ENCODE measurements at regions not wholly inside any gene's neighbourhood (a gene's known extent, or its start where the extent isn't known, plus 50 kb on each side); places are given as distances from the start of the nearest gene placed in this dataset.

- H3K4me3 ChIP-seq (replicated peaks; ENCODE audit: insufficient read depth, low read length), result no peak overlapping the region
- H3K27me3 ChIP-seq (ENCODE audit: insufficient read depth, poor library complexity, severe bottlenecking), result no peaks in the 10 kb centered on the region
- TF ChIP-seq REST (IDR thresholded peaks at IDR 0.05; ENCODE audit: insufficient replicate concordance, low read depth) (no peak), POLR2AphosphoS5 (IDR thresholded peaks at IDR 0.05; ENCODE audit: low read depth) (no peak), GABPA (IDR thresholded peaks at IDR 0.05; ENCODE audit: low read depth) (no peak), SPI1 (IDR thresholded peaks at IDR 0.05; ENCODE audit: borderline replicate concordance, low read depth) (no peak)
- TF ChIP-seq, protein P1, sequence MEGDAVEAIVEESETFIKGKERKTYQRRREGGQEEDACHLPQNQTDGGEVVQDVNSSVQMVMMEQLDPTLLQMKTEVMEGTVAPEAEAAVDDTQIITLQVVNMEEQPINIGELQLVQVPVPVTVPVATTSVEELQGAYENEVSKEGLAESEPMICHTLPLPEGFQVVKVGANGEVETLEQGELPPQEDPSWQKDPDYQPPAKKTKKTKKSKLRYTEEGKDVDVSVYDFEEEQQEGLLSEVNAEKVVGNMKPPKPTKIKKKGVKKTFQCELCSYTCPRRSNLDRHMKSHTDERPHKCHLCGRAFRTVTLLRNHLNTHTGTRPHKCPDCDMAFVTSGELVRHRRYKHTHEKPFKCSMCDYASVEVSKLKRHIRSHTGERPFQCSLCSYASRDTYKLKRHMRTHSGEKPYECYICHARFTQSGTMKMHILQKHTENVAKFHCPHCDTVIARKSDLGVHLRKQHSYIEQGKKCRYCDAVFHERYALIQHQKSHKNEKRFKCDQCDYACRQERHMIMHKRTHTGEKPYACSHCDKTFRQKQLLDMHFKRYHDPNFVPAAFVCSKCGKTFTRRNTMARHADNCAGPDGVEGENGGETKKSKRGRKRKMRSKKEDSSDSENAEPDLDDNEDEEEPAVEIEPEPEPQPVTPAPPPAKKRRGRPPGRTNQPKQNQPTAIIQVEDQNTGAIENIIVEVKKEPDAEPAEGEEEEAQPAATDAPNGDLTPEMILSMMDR (IDR thresholded peaks at IDR 0.05; ENCODE audit: insufficient read depth, low read length), result no peak
- DNase-seq (ENCODE audit: low read depth in 1 of 2, low spot score in 1 of 2), result no peak
- H3K27ac ChIP-seq (replicated peaks), result no peak overlapping the region
Observed at GRCh38 chr2:147086715-147087114, 758.1 kb upstream of the ACVR2A start.

DNA sequence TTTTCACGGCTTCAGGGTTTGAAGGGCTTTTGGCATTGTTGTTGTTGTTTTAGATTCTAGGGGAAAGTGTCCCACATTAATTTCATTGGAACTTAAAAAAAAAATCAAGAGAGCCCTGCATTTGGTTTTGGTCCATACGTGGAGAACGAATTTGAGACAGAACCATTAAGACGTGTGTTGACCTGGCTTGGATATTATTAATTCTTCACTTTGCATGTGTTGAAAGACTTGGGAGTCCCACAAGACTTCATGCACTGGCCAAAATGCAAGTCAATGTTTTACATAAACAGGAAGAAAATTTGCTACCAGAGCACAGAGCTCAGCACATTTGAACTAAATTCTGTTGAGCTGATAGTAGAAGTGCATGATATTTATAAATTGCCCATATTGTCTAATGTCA lies 761.2 kb upstream of the ACVR2A start:
- TF ChIP-seq GABPA (IDR thresholded peaks at IDR 0.05; ENCODE audit: low read depth) (no peak), POLR2AphosphoS5 (IDR thresholded peaks at IDR 0.05; ENCODE audit: low read depth) (no peak), SPI1 (IDR thresholded peaks at IDR 0.05; ENCODE audit: borderline replicate concordance, low read depth) (no peak), REST (IDR thresholded peaks at IDR 0.05; ENCODE audit: insufficient replicate concordance, low read depth) (no peak)
- TF ChIP-seq, protein P1 (IDR thresholded peaks at IDR 0.05; ENCODE audit: insufficient read depth, low read length), result no peak
- no peak for DNase-seq (ENCODE audit: low read depth in 1 of 2, low spot score in 1 of 2)
- Histone ChIP-seq H3K27me3 (ENCODE audit: insufficient read depth, poor library complexity, severe bottlenecking) (no peaks in the 10 kb centered on the region), H3K27ac (replicated peaks) (no peak overlapping the region), H3K4me3 (replicated peaks; ENCODE audit: insufficient read depth, low read length) (no peak overlapping the region)

GRCh38 chr2:147082850-147083522 lies 761.8 kb upstream of the ACVR2A start:
- H3K27me3 ChIP-seq (ENCODE audit: insufficient read depth, poor library complexity, severe bottlenecking), result no peaks in the 10 kb centered on the region
- TF ChIP-seq, protein P1 (IDR thresholded peaks at IDR 0.05; ENCODE audit: insufficient read depth, low read length), result peak; percentile 86
- no peak for TF ChIP-seq REST (IDR thresholded peaks at IDR 0.05; ENCODE audit: insufficient replicate concordance, low read depth)
- peak; percentile 13 to 31 for DNase-seq (ENCODE audit: low read depth in 1 of 2, low spot score in 1 of 2)
- H3K4me3 ChIP-seq (replicated peaks; ENCODE audit: insufficient read depth, low read length), result no peak overlapping the region
- H3K27ac ChIP-seq (replicated peaks), result no peak overlapping the region

Measured in HL-60 (cell line).